ENCODE measurements at regions not wholly inside any gene's neighbourhood (a gene's known extent, or its start where the extent isn't known, plus 50 kb on each side); places are given as distances from the start of the nearest gene placed in this dataset.

GRCh38 chr1:234770924-234771540 is 161.1 kb upstream of the IRF2BP2 start:
- TF ChIP-seq NCOA1 (CRISPR knock-in tag; IDR thresholded peaks at IDR 0.05) = no peak
- TF ChIP-seq, protein P1, sequence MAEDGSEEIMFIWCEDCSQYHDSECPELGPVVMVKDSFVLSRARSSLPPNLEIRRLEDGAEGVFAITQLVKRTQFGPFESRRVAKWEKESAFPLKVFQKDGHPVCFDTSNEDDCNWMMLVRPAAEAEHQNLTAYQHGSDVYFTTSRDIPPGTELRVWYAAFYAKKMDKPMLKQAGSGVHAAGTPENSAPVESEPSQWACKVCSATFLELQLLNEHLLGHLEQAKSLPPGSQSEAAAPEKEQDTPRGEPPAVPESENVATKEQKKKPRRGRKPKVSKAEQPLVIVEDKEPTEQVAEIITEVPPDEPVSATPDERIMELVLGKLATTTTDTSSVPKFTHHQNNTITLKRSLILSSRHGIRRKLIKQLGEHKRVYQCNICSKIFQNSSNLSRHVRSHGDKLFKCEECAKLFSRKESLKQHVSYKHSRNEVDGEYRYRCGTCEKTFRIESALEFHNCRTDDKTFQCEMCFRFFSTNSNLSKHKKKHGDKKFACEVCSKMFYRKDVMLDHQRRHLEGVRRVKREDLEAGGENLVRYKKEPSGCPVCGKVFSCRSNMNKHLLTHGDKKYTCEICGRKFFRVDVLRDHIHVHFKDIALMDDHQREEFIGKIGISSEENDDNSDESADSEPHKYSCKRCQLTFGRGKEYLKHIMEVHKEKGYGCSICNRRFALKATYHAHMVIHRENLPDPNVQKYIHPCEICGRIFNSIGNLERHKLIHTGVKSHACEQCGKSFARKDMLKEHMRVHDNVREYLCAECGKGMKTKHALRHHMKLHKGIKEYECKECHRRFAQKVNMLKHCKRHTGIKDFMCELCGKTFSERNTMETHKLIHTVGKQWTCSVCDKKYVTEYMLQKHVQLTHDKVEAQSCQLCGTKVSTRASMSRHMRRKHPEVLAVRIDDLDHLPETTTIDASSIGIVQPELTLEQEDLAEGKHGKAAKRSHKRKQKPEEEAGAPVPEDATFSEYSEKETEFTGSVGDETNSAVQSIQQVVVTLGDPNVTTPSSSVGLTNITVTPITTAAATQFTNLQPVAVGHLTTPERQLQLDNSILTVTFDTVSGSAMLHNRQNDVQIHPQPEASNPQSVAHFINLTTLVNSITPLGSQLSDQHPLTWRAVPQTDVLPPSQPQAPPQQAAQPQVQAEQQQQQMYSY (CRISPR knock-in tag; IDR thresholded peaks at IDR 0.05) = no peak
- TF ChIP-seq FOXK1 (CRISPR knock-in tag; IDR thresholded peaks at IDR 0.05; ENCODE audit: borderline replicate concordance, low read depth) = no peak
- TF ChIP-seq SNAI1 (CRISPR knock-in tag; IDR thresholded peaks at IDR 0.05; ENCODE audit: borderline replicate concordance) = no peak
- no peak for TF ChIP-seq MXI1 (IDR thresholded peaks at IDR 0.05; ENCODE audit: borderline replicate concordance, low read depth, low read length)
- TF ChIP-seq, protein P2, sequence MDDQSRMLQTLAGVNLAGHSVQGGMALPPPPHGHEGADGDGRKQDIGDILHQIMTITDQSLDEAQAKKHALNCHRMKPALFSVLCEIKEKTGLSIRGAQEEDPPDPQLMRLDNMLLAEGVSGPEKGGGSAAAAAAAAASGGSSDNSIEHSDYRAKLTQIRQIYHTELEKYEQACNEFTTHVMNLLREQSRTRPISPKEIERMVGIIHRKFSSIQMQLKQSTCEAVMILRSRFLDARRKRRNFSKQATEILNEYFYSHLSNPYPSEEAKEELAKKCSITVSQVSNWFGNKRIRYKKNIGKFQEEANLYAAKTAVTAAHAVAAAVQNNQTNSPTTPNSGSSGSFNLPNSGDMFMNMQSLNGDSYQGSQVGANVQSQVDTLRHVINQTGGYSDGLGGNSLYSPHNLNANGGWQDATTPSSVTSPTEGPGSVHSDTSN (CRISPR knock-in tag; IDR thresholded peaks at IDR 0.05; ENCODE audit: borderline replicate concordance) = no peak
- TF ChIP-seq ELK4 (CRISPR knock-in tag; IDR thresholded peaks at IDR 0.05; ENCODE audit: borderline replicate concordance) = no peak
- TF ChIP-seq TOE1 (CRISPR knock-in tag; IDR thresholded peaks at IDR 0.05) = no peak
- no peak for TF ChIP-seq GATAD2A (CRISPR knock-in tag; IDR thresholded peaks at IDR 0.05)
- TF ChIP-seq, protein P3, sequence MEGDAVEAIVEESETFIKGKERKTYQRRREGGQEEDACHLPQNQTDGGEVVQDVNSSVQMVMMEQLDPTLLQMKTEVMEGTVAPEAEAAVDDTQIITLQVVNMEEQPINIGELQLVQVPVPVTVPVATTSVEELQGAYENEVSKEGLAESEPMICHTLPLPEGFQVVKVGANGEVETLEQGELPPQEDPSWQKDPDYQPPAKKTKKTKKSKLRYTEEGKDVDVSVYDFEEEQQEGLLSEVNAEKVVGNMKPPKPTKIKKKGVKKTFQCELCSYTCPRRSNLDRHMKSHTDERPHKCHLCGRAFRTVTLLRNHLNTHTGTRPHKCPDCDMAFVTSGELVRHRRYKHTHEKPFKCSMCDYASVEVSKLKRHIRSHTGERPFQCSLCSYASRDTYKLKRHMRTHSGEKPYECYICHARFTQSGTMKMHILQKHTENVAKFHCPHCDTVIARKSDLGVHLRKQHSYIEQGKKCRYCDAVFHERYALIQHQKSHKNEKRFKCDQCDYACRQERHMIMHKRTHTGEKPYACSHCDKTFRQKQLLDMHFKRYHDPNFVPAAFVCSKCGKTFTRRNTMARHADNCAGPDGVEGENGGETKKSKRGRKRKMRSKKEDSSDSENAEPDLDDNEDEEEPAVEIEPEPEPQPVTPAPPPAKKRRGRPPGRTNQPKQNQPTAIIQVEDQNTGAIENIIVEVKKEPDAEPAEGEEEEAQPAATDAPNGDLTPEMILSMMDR (CRISPR knock-in tag; IDR thresholded peaks at IDR 0.05) = no peak
